Neural progenitor cell (in vitro differentiated cells): ENCODE measurements at regions not wholly inside any gene's neighbourhood (a gene's known extent, or its start where the extent isn't known, plus 50 kb on each side); places are given as distances from the start of the nearest gene placed in this dataset.

Experiments
- DNase-seq: peaks from one replicate; pipeline ENCODE4 v3.0.0-alpha.2; 2016; ENCODE audit warnings: low spot score
- H2AFZ ChIP-seq: fragments of 200-600 bp; sonication (generic); replicated peaks from 2 replicates; pipeline ENCODE4 v1.6.1; 2016; ENCODE audit warnings: antibody characterized with exemption
- H3F3A ChIP-seq: fragments of 200-600 bp; sonication (generic); 2 replicates; pipeline ENCODE4 v1.6.1; 2016; ENCODE audit warnings: antibody characterized with exemption, low read depth
- H3K27ac ChIP-seq: fragments of 200-600 bp; sonication (generic); 2 replicates; pipeline ENCODE4 v1.5.1; 2016; ENCODE audit warnings: mild to moderate bottlenecking
- H3K27me3 ChIP-seq: fragments of 200-600 bp; sonication (generic); 2 replicates; pipeline ENCODE4 v1.6.1; 2016; ENCODE audit warnings: mild to moderate bottlenecking, moderate library complexity
- H3K36me3 ChIP-seq: fragments of 200-600 bp; sonication (generic); 2 replicates; pipeline ENCODE4 v1.5.1; 2016
- H3K4me1 ChIP-seq: fragments of 200-600 bp; sonication (generic); 2 replicates; pipeline ENCODE4 v1.6.1; 2016; ENCODE audit warnings: mixed run types
- H3K4me2 ChIP-seq: fragments of 200-600 bp; sonication (generic); 2 replicates; pipeline ENCODE4 v1.6.1; 2016
- H3K4me3 ChIP-seq: fragments of 200-600 bp; sonication (generic); 2 replicates; pipeline ENCODE4 v1.5.1; 2016
- H3K79me2 ChIP-seq: fragments of 200-600 bp; sonication (generic); 2 replicates; pipeline ENCODE4 v1.6.1; 2016; ENCODE audit warnings: low read depth
- H3K9ac ChIP-seq: fragments of 200-600 bp; sonication (generic); 2 replicates; pipeline ENCODE4 v1.6.1; 2016
- H3K9me3 ChIP-seq: fragments of 200-600 bp; sonication (generic); 2 replicates; pipeline ENCODE4 v1.5.1; 2016; ENCODE audit warnings: low read depth
- H4K20me1 ChIP-seq: fragments of 200-600 bp; sonication (generic); 2 replicates; pipeline ENCODE4 v1.6.1; 2016; ENCODE audit warnings: low read depth
- H3K27ac Mint-ChIP-seq: 3 replicates; pipeline ENCODE4 v1.8.0; 2021; ENCODE audit warnings: mixed read lengths
- H3K27me3 Mint-ChIP-seq: 2 replicates; pipeline ENCODE4 v1.8.0; 2022; ENCODE audit warnings: low read depth, mild to moderate bottlenecking, inconsistent platforms, moderate library complexity, mixed read lengths; ENCODE audit not compliant: insufficient read depth
- H3K36me3 Mint-ChIP-seq: 3 replicates; pipeline ENCODE4 v1.8.0; 2021; ENCODE audit warnings: mixed read lengths
- H3K4me1 Mint-ChIP-seq: 3 replicates; pipeline ENCODE4 v1.8.0; 2021; ENCODE audit warnings: mixed read lengths
- H3K4me3 Mint-ChIP-seq: 3 replicates; pipeline ENCODE4 v1.8.0; 2021; ENCODE audit warnings: mild to moderate bottlenecking, moderate library complexity, mixed read lengths
- H3K9me3 Mint-ChIP-seq: 3 replicates; pipeline ENCODE4 v1.8.0; 2020; ENCODE audit warnings: mixed read lengths
- EZH2 ChIP-seq: fragments of 200-600 bp; sonication (generic); IDR thresholded peaks from 2 replicates; pipeline ENCODE4 v1.6.1; 2017; ENCODE audit warnings: antibody characterized with exemption, mild to moderate bottlenecking, moderate library complexity
- EZH2phosphoT487 ChIP-seq: fragments of 200-600 bp; sonication (generic); IDR thresholded peaks from 2 replicates; pipeline ENCODE4 v1.6.1; 2017; ENCODE audit warnings: antibody characterized with exemption
- TF ChIP-seq, protein P1 (sequence below): fragments of 200-600 bp; sonication (generic); IDR thresholded peaks from 2 replicates; pipeline ENCODE4 v1.5.1; 2017; ENCODE audit warnings: antibody characterized with exemption, mild to moderate bottlenecking

GRCh38 chr4:38235354-38235753 is 275.2 kb downstream of the PTTG2 start:
- Histone ChIP-seq H3F3A (no peaks in the 10 kb centered on the region), H3K9ac (no peak overlapping the region), H3K27ac (no peak overlapping the region), H4K20me1 (no peaks in the 10 kb centered on the region), H3K27me3 (no peaks in the 10 kb centered on the region), H3K36me3 (no peaks in the 10 kb centered on the region), H3K4me1 (no peaks in the 10 kb centered on the region), H2AFZ (no peak overlapping the region), H3K9me3 (no peaks in the 10 kb centered on the region), H3K79me2 (no peaks in the 10 kb centered on the region), H3K4me2 (no peak overlapping the region), H3K4me3 (no peak overlapping the region)
- DNase-seq, result no peak
- H3K4me3 Mint-ChIP-seq, result no peak overlapping the region
- no peaks in the 10 kb centered on the region for H3K9me3 Mint-ChIP-seq
- no peak overlapping the region for H3K27ac Mint-ChIP-seq
- peaks cover 3% of the 10 kb centered on the region for H3K4me1 Mint-ChIP-seq
- TF ChIP-seq EZH2phosphoT487 (no peak), EZH2 (no peak)
- TF ChIP-seq, protein P1, sequence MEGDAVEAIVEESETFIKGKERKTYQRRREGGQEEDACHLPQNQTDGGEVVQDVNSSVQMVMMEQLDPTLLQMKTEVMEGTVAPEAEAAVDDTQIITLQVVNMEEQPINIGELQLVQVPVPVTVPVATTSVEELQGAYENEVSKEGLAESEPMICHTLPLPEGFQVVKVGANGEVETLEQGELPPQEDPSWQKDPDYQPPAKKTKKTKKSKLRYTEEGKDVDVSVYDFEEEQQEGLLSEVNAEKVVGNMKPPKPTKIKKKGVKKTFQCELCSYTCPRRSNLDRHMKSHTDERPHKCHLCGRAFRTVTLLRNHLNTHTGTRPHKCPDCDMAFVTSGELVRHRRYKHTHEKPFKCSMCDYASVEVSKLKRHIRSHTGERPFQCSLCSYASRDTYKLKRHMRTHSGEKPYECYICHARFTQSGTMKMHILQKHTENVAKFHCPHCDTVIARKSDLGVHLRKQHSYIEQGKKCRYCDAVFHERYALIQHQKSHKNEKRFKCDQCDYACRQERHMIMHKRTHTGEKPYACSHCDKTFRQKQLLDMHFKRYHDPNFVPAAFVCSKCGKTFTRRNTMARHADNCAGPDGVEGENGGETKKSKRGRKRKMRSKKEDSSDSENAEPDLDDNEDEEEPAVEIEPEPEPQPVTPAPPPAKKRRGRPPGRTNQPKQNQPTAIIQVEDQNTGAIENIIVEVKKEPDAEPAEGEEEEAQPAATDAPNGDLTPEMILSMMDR, result no peak
- H3K27me3 Mint-ChIP-seq, result peaks cover 2% of the 10 kb centered on the region
- H3K36me3 Mint-ChIP-seq, result no peaks in the 10 kb centered on the region

- Histone ChIP-seq H3K9me3 (no peaks in the 10 kb centered on the region), H3K9ac (no peak overlapping the region), H3K27ac (no peak overlapping the region), H3F3A (no peaks in the 10 kb centered on the region), H3K79me2 (no peaks in the 10 kb centered on the region), H3K36me3 (no peaks in the 10 kb centered on the region), H3K4me1 (no peaks in the 10 kb centered on the region), H2AFZ (no peak overlapping the region), H4K20me1 (no peaks in the 10 kb centered on the region), H3K27me3 (no peaks in the 10 kb centered on the region), H3K4me2 (no peak overlapping the region), H3K4me3 (no peak overlapping the region)
- TF ChIP-seq, protein P1, result no peak
- TF ChIP-seq EZH2 (no peak), EZH2phosphoT487 (no peak)
- H3K36me3 Mint-ChIP-seq, result no peaks in the 10 kb centered on the region
- no peak overlapping the region for H3K27ac Mint-ChIP-seq
- no peaks in the 10 kb centered on the region for H3K9me3 Mint-ChIP-seq
- peaks cover 2% of the 10 kb centered on the region for H3K27me3 Mint-ChIP-seq
- H3K4me3 Mint-ChIP-seq, result no peak overlapping the region
- no peak for DNase-seq
- H3K4me1 Mint-ChIP-seq, result peaks cover 3% of the 10 kb centered on the region
These were observed 275.8 kb downstream of the PTTG2 start for GRCh38 chr4:38236003-38236402.

DNA sequence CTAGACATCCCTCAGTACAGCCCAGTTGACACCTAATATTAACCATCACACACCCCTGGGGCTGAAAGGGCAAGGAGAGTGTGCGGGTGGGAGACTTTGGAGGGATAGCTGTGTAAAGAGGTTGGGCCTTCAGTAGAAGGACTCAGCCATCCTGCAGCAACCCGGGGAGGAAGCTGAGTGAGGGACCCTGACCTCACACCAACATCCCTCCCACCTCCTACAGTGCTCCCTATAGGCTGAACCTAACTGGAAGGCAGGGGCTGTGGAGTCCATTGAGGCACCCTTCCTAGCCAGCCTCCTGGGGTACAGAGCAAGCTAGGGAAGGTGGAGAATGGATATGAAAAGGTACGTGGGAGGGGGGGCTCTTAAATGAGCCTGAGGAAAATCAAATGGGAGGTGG is 276.3 kb downstream of the PTTG2 start:
- Histone ChIP-seq H3K9me3 (no peaks in the 10 kb centered on the region), H3K4me3 (no peak overlapping the region), H3F3A (no peaks in the 10 kb centered on the region), H3K36me3 (no peaks in the 10 kb centered on the region), H3K27me3 (no peaks in the 10 kb centered on the region), H2AFZ (no peak overlapping the region), H3K4me2 (no peak overlapping the region), H3K27ac (no peak overlapping the region), H3K79me2 (no peaks in the 10 kb centered on the region), H3K9ac (no peak overlapping the region), H4K20me1 (no peaks in the 10 kb centered on the region), H3K4me1 (no peaks in the 10 kb centered on the region)
- TF ChIP-seq, protein P1, result no peak
- TF ChIP-seq EZH2, result no peak
- TF ChIP-seq EZH2phosphoT487, result no peak
- DNase-seq, result no peak
- Mint-ChIP-seq H3K27me3 (peaks cover 2% of the 10 kb centered on the region), H3K9me3 (no peaks in the 10 kb centered on the region), H3K27ac (no peak overlapping the region), H3K4me3 (no peak overlapping the region), H3K36me3 (no peaks in the 10 kb centered on the region), H3K4me1 (peaks cover 3% of the 10 kb centered on the region)

GRCh38 chr4:38237139-38237538 is 276.9 kb downstream of the PTTG2 start:
- Mint-ChIP-seq H3K36me3 (no peaks in the 10 kb centered on the region), H3K4me3 (no peak overlapping the region), H3K27ac (no peak overlapping the region), H3K4me1 (peaks cover 3% of the 10 kb centered on the region), H3K9me3 (peaks cover 3% of the 10 kb centered on the region), H3K27me3 (peaks cover 2% of the 10 kb centered on the region)
- no peaks in the 10 kb centered on the region for H3K4me1 ChIP-seq
- no peak for DNase-seq
- no peaks in the 10 kb centered on the region for H4K20me1 ChIP-seq
- H3K9me3 ChIP-seq, result no peaks in the 10 kb centered on the region
- no peak overlapping the region for H3K9ac ChIP-seq
- TF ChIP-seq, protein P1, result no peak
- TF ChIP-seq EZH2phosphoT487 (no peak), EZH2 (no peak)
- no peaks in the 10 kb centered on the region for H3K79me2 ChIP-seq
- H2AFZ ChIP-seq, result no peak overlapping the region
- no peaks in the 10 kb centered on the region for H3K27me3 ChIP-seq
- no peaks in the 10 kb centered on the region for H3F3A ChIP-seq
- no peak overlapping the region for H3K4me3 ChIP-seq
- H3K36me3 ChIP-seq, result no peaks in the 10 kb centered on the region
- no peak overlapping the region for H3K27ac ChIP-seq
- no peak overlapping the region for H3K4me2 ChIP-seq
